ENCODE measurements at regions not wholly inside any gene's neighbourhood (a gene's known extent, or its start where the extent isn't known, plus 50 kb on each side); places are given as distances from the start of the nearest gene placed in this dataset.

DNA sequence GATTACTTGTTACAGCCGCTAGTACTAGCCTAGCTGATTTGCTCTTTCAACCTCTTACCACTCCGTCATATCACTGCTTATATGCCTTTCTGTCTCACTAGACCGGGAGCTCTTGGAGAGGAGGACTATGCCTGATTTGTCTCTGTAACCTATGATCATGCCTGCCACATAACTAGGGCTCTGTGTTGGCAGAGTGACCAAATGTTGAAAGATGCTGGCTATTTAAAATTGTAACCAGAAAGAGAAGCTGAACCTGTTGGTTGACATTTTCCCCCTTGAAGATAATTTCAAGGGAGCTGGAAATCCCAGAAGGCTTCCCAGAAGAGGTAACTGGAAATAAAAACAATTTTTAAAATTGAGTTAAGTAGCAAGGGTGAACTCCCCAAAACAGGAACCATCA, 124.1 kb upstream of the MYCN start:
- ChIA-PET CTCF (interaction anchor here (1.3 kb wide), 1 partner anchor 179 kb away, joined by 4 read pairs; no protein-coding TSS in a partner anchor), POLR2A (no interaction called here)
- no peaks in the 10 kb centered on the region for H3K9me3 Mint-ChIP-seq
- peaks cover 45% of the 10 kb centered on the region for H3K4me1 Mint-ChIP-seq
- H3K4me3 Mint-ChIP-seq: no peak overlapping the region
- ATAC-seq (no peak), DNase-seq (ENCODE audit: low spot score) (no peak)
- TF ChIP-seq SMAD3 (CRISPR knock-in tag; IDR thresholded peaks at IDR 0.05; ENCODE audit: borderline replicate concordance) (no peak), MYBL2 (CRISPR knock-in tag; IDR thresholded peaks at IDR 0.05) (0 out of 2 replicates have a peak, but pooled peaks have one; percentile 1)
- no peak overlapping the region for H3K27ac Mint-ChIP-seq
- peaks cover 2% of the 10 kb centered on the region; the same call in 1 of the 2 replicates for H3K27me3 Mint-ChIP-seq (ENCODE audit: low read depth)
- no peaks in the 10 kb centered on the region for H3K36me3 Mint-ChIP-seq

- no peaks in the 10 kb centered on the region for H3K9me3 Mint-ChIP-seq
- H3K36me3 Mint-ChIP-seq: no peaks in the 10 kb centered on the region
- POLR2A ChIA-PET: no interaction called here
- CTCF ChIA-PET: interaction anchor here (0.9 to 1.3 kb wide), 2 partner anchors 69 to 180 kb away, joined by 4 read pairs; no protein-coding TSS in a partner anchor
- no peak overlapping the region for H3K27ac Mint-ChIP-seq
- H3K4me3 Mint-ChIP-seq: no peak overlapping the region
- DNase-seq (ENCODE audit: low spot score) (no peak), ATAC-seq (no peak)
- H3K27me3 Mint-ChIP-seq (ENCODE audit: low read depth): peaks cover 2% of the 10 kb centered on the region; the same call in 1 of the 2 replicates
- no peak for TF ChIP-seq NR1H2 (CRISPR knock-in tag; IDR thresholded peaks at IDR 0.05)
- TF ChIP-seq, protein P1, sequence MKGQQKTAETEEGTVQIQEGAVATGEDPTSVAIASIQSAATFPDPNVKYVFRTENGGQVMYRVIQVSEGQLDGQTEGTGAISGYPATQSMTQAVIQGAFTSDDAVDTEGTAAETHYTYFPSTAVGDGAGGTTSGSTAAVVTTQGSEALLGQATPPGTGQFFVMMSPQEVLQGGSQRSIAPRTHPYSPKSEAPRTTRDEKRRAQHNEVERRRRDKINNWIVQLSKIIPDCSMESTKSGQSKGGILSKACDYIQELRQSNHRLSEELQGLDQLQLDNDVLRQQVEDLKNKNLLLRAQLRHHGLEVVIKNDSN (CRISPR knock-in tag; IDR thresholded peaks at IDR 0.05): no peak
- peaks cover 39% of the 10 kb centered on the region for H3K4me1 Mint-ChIP-seq
Measured at GRCh38 chr2:15816674-15817406, 123.5 kb upstream of the MYCN start.

DNA sequence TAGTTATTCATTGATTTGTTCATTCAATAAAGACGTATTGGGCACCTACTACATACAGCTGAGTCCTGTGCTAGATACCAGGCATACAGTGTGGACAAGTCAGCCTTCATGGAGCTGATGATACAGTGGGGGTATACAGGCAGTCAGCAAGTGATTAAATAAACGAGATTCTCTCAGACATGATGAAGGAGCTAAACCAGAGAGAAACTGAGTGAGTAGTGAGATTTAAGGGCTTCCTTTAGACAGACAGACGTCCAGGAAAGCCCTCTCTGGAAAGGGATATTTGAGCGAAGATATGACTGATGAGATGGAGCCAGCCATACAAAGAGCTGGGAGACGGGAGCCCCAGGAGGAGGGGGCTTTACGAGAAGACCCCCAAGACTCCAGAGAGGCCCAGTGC, 122.6 kb upstream of the MYCN start:
- CTCF ChIA-PET: interaction anchor here (0.9 to 1.3 kb wide), 2 partner anchors 70 to 181 kb away, joined by 4 read pairs; no protein-coding TSS in a partner anchor
- no peak for ATAC-seq
- H3K9me3 Mint-ChIP-seq: no peaks in the 10 kb centered on the region
- H3K27ac Mint-ChIP-seq: no peak overlapping the region
- TF ChIP-seq JAZF1 (CRISPR knock-in tag; IDR thresholded peaks at IDR 0.05): no peak
- no peak for TF ChIP-seq AFF4 (CRISPR knock-in tag; IDR thresholded peaks at IDR 0.05; ENCODE audit: borderline replicate concordance)
- TF ChIP-seq ETV6 (CRISPR knock-in tag; IDR thresholded peaks at IDR 0.05): no peak
- no peak for TF ChIP-seq ZNF425 (CRISPR knock-in tag; conservative IDR thresholded peaks at IDR 0.05)
- TF ChIP-seq CDX4 (CRISPR knock-in tag; IDR thresholded peaks at IDR 0.05; ENCODE audit: borderline replicate concordance): no peak
- TF ChIP-seq, protein P2, sequence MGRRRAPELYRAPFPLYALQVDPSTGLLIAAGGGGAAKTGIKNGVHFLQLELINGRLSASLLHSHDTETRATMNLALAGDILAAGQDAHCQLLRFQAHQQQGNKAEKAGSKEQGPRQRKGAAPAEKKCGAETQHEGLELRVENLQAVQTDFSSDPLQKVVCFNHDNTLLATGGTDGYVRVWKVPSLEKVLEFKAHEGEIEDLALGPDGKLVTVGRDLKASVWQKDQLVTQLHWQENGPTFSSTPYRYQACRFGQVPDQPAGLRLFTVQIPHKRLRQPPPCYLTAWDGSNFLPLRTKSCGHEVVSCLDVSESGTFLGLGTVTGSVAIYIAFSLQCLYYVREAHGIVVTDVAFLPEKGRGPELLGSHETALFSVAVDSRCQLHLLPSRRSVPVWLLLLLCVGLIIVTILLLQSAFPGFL (CRISPR knock-in tag; IDR thresholded peaks at IDR 0.05; ENCODE audit: borderline replicate concordance): no peak
- TF ChIP-seq PRRX2 (CRISPR knock-in tag; IDR thresholded peaks at IDR 0.05): no peak
- H3K27me3 Mint-ChIP-seq (ENCODE audit: low read depth): no peaks in the 10 kb centered on the region; the same call in 1 of the 2 replicates
- H3K4me1 Mint-ChIP-seq: peaks cover 29% of the 10 kb centered on the region
- no peaks in the 10 kb centered on the region for H3K36me3 Mint-ChIP-seq
- no peak overlapping the region for H3K4me3 Mint-ChIP-seq
- POLR2A ChIA-PET: no interaction called here
- DNase-seq (ENCODE audit: low spot score): no peak
